Thymus (tissue), 11 donors: ENCODE measurements at regions not wholly inside any gene's neighbourhood (a gene's known extent, or its start where the extent isn't known, plus 50 kb on each side); places are given as distances from the start of the nearest gene placed in this dataset.

ENCODE experiments used
- DNase-seq, 9 donors: peaks; one replicate each; pipeline ENCODE4 v3.0.0-alpha.2; 2013; ENCODE audit warnings: low spot score in 9 of 9, low read depth in 6 of 9, missing footprints in 1 of 9
- H3K27ac ChIP-seq, 2 donors: one replicate each; pipeline ENCODE4 v1.5.1; 2013; ENCODE audit warnings: control low read depth in 1 of 2, low read depth in 1 of 2, low read length in 1 of 2, mild to moderate bottlenecking in 1 of 2, moderate library complexity in 1 of 2
- H3K27me3 ChIP-seq, 2 donors: one replicate each; pipeline ENCODE4 v1.5.1; 2013; ENCODE audit warnings: low read length in 1 of 2; ENCODE audit not compliant: control insufficient read depth in 2 of 2, insufficient read depth in 1 of 2
- H3K36me3 ChIP-seq, 2 donors: one replicate each; pipeline ENCODE4 v1.5.1; 2013; ENCODE audit warnings: low read length in 1 of 2, mild to moderate bottlenecking in 1 of 2, moderate library complexity in 1 of 2; ENCODE audit not compliant: control insufficient read depth in 2 of 2, insufficient read depth in 2 of 2
- H3K4me1 ChIP-seq, 2 donors: one replicate each; pipeline ENCODE4 v1.5.1; 2013; ENCODE audit warnings: low read length in 2 of 2; ENCODE audit not compliant: control insufficient read depth in 2 of 2, insufficient read depth in 2 of 2
- H3K4me3 ChIP-seq, 2 donors: one replicate each; pipeline ENCODE4 v1.5.1; 2013; ENCODE audit warnings: low read length in 2 of 2, control low read depth in 1 of 2, mild to moderate bottlenecking in 1 of 2
- H3K9me3 ChIP-seq, 2 donors: one replicate each; pipeline ENCODE4 v1.5.1; 2013; ENCODE audit warnings: low read length in 1 of 2, mild to moderate bottlenecking in 1 of 2; ENCODE audit not compliant: control insufficient read depth in 2 of 2, insufficient read depth in 1 of 2
- WGBS: extraction: QIAGEN DNeasy Blood & Tissue Kit; methylation state at CpG from one replicate; pipeline ENCODE4 v1.1.7; 2013; 5-methylcytosine and 5-hydroxymethylcytosine counted together
- donor health status: healthy.

DNA sequence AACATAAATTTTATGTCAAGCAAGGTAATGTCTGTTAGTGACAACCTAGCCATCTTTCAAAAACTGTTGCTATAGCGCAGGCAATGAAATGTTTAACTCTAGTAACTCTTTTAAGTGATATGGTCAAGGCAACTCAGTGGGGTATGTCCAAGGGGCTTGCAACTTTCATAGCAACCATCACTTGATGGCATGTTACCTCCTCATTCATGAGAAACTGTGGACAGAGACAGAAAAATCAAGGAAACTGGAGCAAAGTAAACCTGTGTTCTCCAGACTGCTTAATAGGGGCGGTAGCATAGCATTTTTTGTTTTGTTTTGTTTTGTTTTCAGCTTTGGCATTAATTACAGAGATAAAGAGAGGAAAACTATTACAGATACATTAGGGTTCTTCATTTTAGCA is 1456.8 kb upstream of the AGA start:
- Histone ChIP-seq H3K27me3 (no peaks in the 10 kb centered on the region), H3K27ac (no peak overlapping the region), H3K4me3 (no peak overlapping the region), H3K36me3 (no peaks in the 10 kb centered on the region), H3K9me3 (peaks cover 0 to 4% of the 10 kb centered on the region in 2 donors), H3K4me1 (no peaks in the 10 kb centered on the region)
- DNase-seq, result no peak
- WGBS, result 90% methylated on average over 2 of the region's 2 CpGs

DNA sequence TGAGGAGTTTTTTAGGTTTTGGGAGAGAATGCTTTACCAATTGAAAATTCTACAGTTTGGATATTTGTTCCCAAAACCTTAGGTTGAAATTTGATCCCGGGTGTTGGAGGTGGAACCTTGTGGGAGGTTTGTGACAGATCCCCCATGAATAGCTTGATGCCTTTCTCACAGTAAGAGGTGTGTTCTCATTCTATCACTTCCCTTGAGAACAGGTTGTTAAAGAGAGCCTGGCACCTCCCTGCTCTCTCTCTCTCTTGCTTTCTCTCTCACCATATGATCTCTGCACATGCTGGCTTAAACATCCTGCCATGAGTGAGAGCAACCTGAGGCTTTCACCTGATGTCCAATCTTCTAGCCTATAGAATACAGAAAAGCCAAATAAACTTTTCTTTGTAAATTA is 1475.5 kb upstream of the AGA start:
- Histone ChIP-seq H3K36me3 (no peaks in the 10 kb centered on the region), H3K27ac (no peak overlapping the region), H3K9me3 (peaks cover 0 to 10% of the 10 kb centered on the region in 2 donors), H3K4me3 (no peak overlapping the region), H3K4me1 (no peaks in the 10 kb centered on the region), H3K27me3 (no peaks in the 10 kb centered on the region)
- 76% methylated on average over 1 of the region's 1 CpG for WGBS
- DNase-seq, result no peak

DNA sequence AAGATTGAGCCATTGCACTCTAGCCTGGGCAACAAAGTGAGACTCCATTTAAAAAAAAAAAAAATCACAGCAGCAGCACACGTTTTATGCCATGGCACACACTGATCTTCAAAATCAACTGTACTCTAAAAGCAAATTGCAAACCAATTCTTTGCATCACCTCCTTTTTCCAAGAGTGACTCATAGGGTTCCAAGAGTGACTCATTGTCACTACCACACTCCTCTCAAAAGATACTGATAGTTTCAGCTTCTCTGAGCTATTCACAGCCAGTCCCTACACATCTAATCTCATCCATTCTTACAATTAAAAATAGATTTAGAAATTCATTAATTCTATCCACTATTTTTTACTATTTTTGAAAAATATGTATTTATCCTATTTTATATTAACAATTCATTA is 1494.9 kb upstream of the AGA start:
- Histone ChIP-seq H3K27me3 (no peaks in the 10 kb centered on the region), H3K9me3 (peaks cover 0 to 6% of the 10 kb centered on the region in 2 donors), H3K27ac (no peak overlapping the region), H3K36me3 (no peaks in the 10 kb centered on the region), H3K4me1 (no peaks in the 10 kb centered on the region), H3K4me3 (no peak overlapping the region)
- no peak for DNase-seq
- 93% methylated on average over 1 of the region's 1 CpG for WGBS

DNA sequence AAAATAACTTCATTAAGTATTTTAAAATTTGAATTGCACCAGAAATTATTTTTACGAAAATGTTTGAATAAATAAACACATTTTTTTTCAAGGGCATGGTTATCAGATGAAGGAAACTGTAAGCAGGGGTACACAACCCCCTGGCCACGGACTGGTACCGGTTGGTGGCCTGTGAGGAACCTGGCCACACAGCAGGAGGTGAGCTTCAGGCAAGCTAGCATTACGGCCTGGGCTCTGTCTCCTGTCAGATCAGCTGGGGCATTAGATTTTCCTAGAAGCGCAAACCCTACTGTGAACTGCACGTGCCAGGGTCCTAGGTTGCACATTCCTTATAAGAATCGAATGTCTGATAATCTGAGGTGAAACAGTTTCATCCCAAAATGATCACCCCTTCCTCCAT is 1499.7 kb upstream of the AGA start:
- 91% methylated on average over 7 of the region's 7 CpGs for WGBS
- DNase-seq, result no peak

DNA sequence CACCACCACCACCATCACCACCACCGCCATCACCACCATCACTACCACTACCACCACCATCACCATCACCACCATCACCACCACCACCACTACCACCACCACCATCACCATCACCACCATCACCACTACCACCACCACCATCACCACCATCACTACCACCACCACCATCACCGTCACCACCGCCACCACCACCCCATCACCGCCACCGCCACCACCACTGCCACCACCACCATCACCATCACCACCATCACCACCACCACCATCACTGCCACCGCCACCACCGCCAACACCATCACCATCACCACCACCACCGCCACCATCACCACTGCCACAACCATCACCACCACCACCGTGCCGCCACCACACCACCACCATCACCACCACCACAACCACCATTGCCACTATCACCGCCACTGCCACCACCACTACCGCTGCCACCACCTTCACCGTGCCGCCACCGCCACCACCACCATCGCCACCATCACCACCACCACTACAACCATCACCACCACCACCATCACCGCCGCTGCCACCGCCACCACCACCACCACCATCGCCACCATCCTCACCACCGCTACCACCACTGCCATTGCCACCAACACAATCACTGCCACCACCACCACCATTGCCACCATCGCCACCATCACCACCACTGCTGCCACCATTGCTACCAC is 1511.3 kb upstream of the AGA start:
- DNase-seq, result no peak
- H3K27ac ChIP-seq, result no peak overlapping the region
- H3K9me3 ChIP-seq, result peaks cover 0 to 11% of the 10 kb centered on the region in 2 donors
- no peaks in the 10 kb centered on the region for H3K4me1 ChIP-seq
- 92% methylated on average over 22 of the region's 22 CpGs for WGBS
- no peak overlapping the region for H3K4me3 ChIP-seq
- no peaks in the 10 kb centered on the region for H3K27me3 ChIP-seq
- no peaks in the 10 kb centered on the region for H3K36me3 ChIP-seq

More for the DNA sequence above, 1499.7 kb upstream of the AGA start:
- H3K27ac ChIP-seq, result no peak overlapping the region
- no peaks in the 10 kb centered on the region for H3K27me3 ChIP-seq
- no peaks in the 10 kb centered on the region for H3K4me1 ChIP-seq
- H3K36me3 ChIP-seq, result no peaks in the 10 kb centered on the region
- peaks cover 0 to 6% of the 10 kb centered on the region in 2 donors for H3K9me3 ChIP-seq
- no peak overlapping the region for H3K4me3 ChIP-seq

DNA sequence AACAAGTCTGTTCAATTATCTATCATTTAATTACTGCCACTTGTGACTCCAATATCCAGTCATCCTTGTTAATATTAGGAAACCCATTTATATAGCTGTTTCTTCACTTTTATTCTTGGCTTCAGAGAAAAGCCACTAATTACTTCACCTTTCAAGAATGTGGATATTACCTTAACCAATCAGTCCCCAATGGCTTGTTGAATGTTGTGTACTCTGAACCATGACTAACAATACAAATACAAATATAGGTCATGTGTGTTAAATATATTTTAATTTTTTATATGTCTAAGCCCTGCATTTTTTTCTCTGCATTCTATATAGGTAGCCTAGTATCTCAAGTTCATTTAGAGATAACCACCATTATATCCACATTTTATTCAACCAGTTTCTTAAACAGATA is 1513.4 kb upstream of the AGA start:
- Histone ChIP-seq H3K4me3 (no peak overlapping the region), H3K4me1 (no peaks in the 10 kb centered on the region), H3K27me3 (no peaks in the 10 kb centered on the region), H3K36me3 (no peaks in the 10 kb centered on the region), H3K9me3 (peaks cover 0 to 11% of the 10 kb centered on the region in 2 donors), H3K27ac (no peak overlapping the region)
- no peak for DNase-seq

DNA sequence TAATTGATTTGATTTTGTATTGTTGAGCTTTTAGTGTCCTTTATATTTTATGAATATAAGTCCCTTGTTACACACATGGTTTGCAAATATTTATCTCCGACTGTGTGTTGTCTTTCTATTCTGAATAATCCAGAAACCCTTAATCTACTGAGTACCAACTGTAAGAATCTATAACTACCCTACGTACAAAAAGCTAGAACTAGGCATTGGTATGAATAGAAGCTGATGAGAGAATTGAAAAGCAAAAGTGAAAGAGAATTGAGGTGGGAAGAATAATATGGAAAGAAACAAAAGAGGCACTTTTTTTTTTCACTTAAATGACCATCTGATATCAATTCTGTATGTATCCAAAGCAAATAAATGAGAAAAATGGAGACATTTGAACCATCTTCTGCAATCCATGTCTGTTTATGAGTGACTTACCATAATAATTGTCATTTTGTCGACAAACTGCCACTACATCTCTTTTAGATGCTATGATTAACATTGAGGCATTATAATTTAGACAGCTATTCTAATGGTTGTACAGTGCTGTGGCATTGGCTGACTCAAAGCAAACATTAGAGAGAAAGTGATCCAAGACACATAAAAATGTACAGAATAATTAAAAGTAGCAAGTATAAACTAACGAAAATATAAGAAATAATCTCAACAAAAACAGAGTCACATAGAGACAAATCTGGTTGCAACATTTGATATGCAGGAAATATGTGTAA is 1516.6 kb upstream of the AGA start:
- Histone ChIP-seq H3K27ac (no peak overlapping the region), H3K27me3 (no peaks in the 10 kb centered on the region), H3K4me3 (no peak overlapping the region), H3K4me1 (no peaks in the 10 kb centered on the region), H3K9me3 (peaks cover 0 to 7% of the 10 kb centered on the region in 2 donors), H3K36me3 (no peaks in the 10 kb centered on the region)
- DNase-seq, result no peak
- WGBS, result 90% methylated on average over 4 of the region's 4 CpGs

DNA sequence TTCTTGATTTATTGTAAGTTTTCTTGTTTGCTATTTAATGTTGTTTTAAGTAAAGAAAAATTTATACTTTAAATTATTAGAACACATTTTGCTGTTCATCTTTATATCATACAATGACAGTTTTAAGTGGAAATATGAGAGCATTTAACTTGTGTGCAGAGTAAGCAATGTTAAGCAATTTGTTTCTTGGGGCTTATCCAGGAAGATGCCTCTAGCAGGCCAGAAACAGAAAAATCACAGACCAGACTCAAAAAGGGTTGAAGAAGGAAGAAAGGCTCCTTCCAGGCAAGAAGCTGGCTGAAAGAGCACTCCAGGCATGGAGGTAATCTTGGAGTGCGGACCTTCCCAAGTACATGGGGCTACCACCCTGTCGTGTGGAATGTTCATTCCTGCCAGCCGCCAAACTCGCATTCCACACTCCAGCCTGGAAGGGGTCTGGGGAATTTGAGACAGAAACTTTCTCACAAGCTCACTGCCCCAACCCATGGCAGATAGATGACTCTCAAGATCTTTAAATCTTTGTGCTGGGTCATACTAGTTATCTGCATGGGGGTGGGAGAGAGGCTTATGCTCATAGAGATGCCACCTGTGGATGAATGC is 1521.3 kb upstream of the AGA start:
- Histone ChIP-seq H3K9me3 (peaks cover 0 to 3% of the 10 kb centered on the region in 2 donors), H3K36me3 (no peaks in the 10 kb centered on the region), H3K4me1 (no peaks in the 10 kb centered on the region), H3K27ac (no peak overlapping the region), H3K4me3 (no peak overlapping the region), H3K27me3 (no peaks in the 10 kb centered on the region)
- DNase-seq, result no peak
- 95% methylated on average over 4 of the region's 4 CpGs for WGBS

DNA sequence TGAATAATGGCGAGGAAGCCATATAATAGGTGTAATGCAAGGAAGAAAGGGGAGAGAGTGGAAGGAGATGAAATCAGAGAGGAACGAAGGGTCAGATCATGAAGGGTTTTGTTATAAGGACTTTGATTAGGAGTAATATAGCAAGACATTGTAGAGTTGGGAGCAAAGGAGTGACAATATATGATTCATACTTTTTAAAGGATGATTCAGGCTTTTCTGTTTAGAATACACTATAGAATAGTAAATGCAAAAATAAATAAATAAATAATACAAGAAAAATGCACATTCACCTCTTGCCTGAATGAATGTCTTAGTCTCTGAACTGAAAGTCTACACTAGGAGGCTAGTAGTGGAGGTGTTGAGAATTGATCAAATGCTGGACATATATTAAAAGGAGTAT is 1524.4 kb upstream of the AGA start:
- Histone ChIP-seq H3K27ac (no peak overlapping the region), H3K4me1 (no peaks in the 10 kb centered on the region), H3K36me3 (no peaks in the 10 kb centered on the region), H3K9me3 (peaks cover 0 to 3% of the 10 kb centered on the region in 2 donors), H3K4me3 (no peak overlapping the region), H3K27me3 (no peaks in the 10 kb centered on the region)
- 88% methylated on average over 2 of the region's 2 CpGs for WGBS
- no peak for DNase-seq
